Suppressor macrophage (primary cell): ENCODE measurements at regions not wholly inside any gene's neighbourhood (a gene's known extent, or its start where the extent isn't known, plus 50 kb on each side); places are given as distances from the start of the nearest gene placed in this dataset.
A peak's percentile ranks its signal among the peaks of the same experiment; 100 is the strongest.

ENCODE experiments used
- DNase-seq, 4 experiments: peaks; one replicate each; pipeline ENCODE4 v3.0.0-alpha.2; 2020 to 2022

GRCh38 chr1:118339400-118340124 is 154.5 kb upstream of the SPAG17 start:
- no peak for DNase-seq

GRCh38 chr1:118338936-118339335 is 153.9 kb upstream of the SPAG17 start:
- DNase-seq: no peak

GRCh38 chr1:118337346-118337745 is 152.3 kb upstream of the SPAG17 start:
- no peak for DNase-seq

GRCh38 chr1:118335331-118335732 is 150.3 kb upstream of the SPAG17 start:
- no peak for DNase-seq

GRCh38 chr1:118334506-118334905 is 149.5 kb upstream of the SPAG17 start:
- no peak for DNase-seq

- no peak for DNase-seq
Observed at GRCh38 chr1:118333601-118334210, 148.7 kb upstream of the SPAG17 start.

GRCh38 chr1:118326960-118327629 is 142.1 kb upstream of the SPAG17 start:
- DNase-seq: no peak

- no peak for DNase-seq
Observed at GRCh38 chr1:118325550-118326225, 140.7 kb upstream of the SPAG17 start.

- no peak for DNase-seq
Observed at GRCh38 chr1:118323246-118323645, 138.2 kb upstream of the SPAG17 start.

GRCh38 chr1:118322331-118322730 is 137.3 kb upstream of the SPAG17 start:
- no peak for DNase-seq

- no peak for DNase-seq
Observed at GRCh38 chr1:118321840-118322239, 136.8 kb upstream of the SPAG17 start.

- DNase-seq: no peak
Observed at GRCh38 chr1:118317842-118318614, 133.0 kb upstream of the SPAG17 start.

- no peak for DNase-seq
Observed at GRCh38 chr1:118306851-118307250, 121.8 kb upstream of the SPAG17 start.

- no peak for DNase-seq
Observed at GRCh38 chr1:118304722-118305359, 119.8 kb upstream of the SPAG17 start.

- no peak for DNase-seq
Observed at GRCh38 chr1:118303534-118303933, 118.5 kb upstream of the SPAG17 start.

- no peak for DNase-seq
Observed at GRCh38 chr1:118303064-118303463, 118.0 kb upstream of the SPAG17 start.

GRCh38 chr1:118302145-118302544 is 117.1 kb upstream of the SPAG17 start:
- peak in 1 of 4 experiments; percentile 3 for DNase-seq

- no peak for DNase-seq
Observed at GRCh38 chr1:118300808-118301207, 115.8 kb upstream of the SPAG17 start.

GRCh38 chr1:118298397-118298796 is 113.4 kb upstream of the SPAG17 start:
- no peak for DNase-seq

- DNase-seq: no peak
Observed at GRCh38 chr1:118297521-118297920, 112.5 kb upstream of the SPAG17 start.

GRCh38 chr1:118294875-118295642 is 110.0 kb upstream of the SPAG17 start:
- no peak for DNase-seq
